B cell (primary cell): ENCODE measurements at regions not wholly inside any gene's neighbourhood (a gene's known extent, or its start where the extent isn't known, plus 50 kb on each side); places are given as distances from the start of the nearest gene placed in this dataset.

ENCODE experiments used
- CTCF ChIP-seq: fragments of 200-600 bp; IDR thresholded peaks from one replicate; pipeline ENCODE4 v1.8.0; 2022; ENCODE audit warnings: antibody characterized with exemption, mild to moderate bottlenecking
- EZH2 ChIP-seq: IDR thresholded peaks from 2 replicates; pipeline ENCODE4 v1.6.1; 2012; ENCODE audit warnings: borderline replicate concordance, low read depth, mild to moderate bottlenecking, moderate library complexity, low read length; ENCODE audit not compliant: insufficient read depth, poor library complexity, severe bottlenecking

GRCh38 chr13:90770334-90770733 is 577.2 kb upstream of the MIR17HG start:
- TF ChIP-seq CTCF (no peak), EZH2 (no peak)
